SK-N-SH (cell line): ENCODE measurements at regions not wholly inside any gene's neighbourhood (a gene's known extent, or its start where the extent isn't known, plus 50 kb on each side); places are given as distances from the start of the nearest gene placed in this dataset.

Experiments
- MXI1 ChIP-seq: IDR thresholded peaks from 2 replicates; pipeline ENCODE4 v1.6.1; 2012; ENCODE audit warnings: mild to moderate bottlenecking, low read depth, low read length, improper control_type of control experiment
- POLR2AphosphoS5 ChIP-seq: IDR thresholded peaks from 2 replicates; pipeline ENCODE4 v1.6.1; 2012; ENCODE audit warnings: low read depth, low read length
- RAD21 ChIP-seq: IDR thresholded peaks from 2 replicates; pipeline ENCODE4 v1.6.1; 2012; ENCODE audit warnings: mild to moderate bottlenecking, low read length
- SIN3A ChIP-seq: IDR thresholded peaks from 2 replicates; pipeline ENCODE4 v1.6.1; 2012; ENCODE audit warnings: low read depth, mild to moderate bottlenecking, low read length, moderate library complexity, borderline replicate concordance
- TF ChIP-seq, protein P1 (sequence below): fragments of 200-600 bp; sonication (generic); IDR thresholded peaks from 2 replicates; pipeline ENCODE4 v1.6.1; 2017; ENCODE audit warnings: antibody characterized with exemption, mild to moderate bottlenecking, moderate library complexity
- TF ChIP-seq, protein P2 (sequence below): IDR thresholded peaks from 2 replicates; pipeline ENCODE4 v1.4.0; 2012; ENCODE audit warnings: low read depth

- TF ChIP-seq RAD21 (no peak), POLR2AphosphoS5 (no peak), SIN3A (no peak), MXI1 (no peak)
- TF ChIP-seq, protein P1, sequence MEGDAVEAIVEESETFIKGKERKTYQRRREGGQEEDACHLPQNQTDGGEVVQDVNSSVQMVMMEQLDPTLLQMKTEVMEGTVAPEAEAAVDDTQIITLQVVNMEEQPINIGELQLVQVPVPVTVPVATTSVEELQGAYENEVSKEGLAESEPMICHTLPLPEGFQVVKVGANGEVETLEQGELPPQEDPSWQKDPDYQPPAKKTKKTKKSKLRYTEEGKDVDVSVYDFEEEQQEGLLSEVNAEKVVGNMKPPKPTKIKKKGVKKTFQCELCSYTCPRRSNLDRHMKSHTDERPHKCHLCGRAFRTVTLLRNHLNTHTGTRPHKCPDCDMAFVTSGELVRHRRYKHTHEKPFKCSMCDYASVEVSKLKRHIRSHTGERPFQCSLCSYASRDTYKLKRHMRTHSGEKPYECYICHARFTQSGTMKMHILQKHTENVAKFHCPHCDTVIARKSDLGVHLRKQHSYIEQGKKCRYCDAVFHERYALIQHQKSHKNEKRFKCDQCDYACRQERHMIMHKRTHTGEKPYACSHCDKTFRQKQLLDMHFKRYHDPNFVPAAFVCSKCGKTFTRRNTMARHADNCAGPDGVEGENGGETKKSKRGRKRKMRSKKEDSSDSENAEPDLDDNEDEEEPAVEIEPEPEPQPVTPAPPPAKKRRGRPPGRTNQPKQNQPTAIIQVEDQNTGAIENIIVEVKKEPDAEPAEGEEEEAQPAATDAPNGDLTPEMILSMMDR: no peak
- TF ChIP-seq, protein P2, sequence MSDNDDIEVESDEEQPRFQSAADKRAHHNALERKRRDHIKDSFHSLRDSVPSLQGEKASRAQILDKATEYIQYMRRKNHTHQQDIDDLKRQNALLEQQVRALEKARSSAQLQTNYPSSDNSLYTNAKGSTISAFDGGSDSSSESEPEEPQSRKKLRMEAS: no peak
Observed at GRCh38 chr5:41648996-41649395, 138.6 kb upstream of the PLCXD3 start.
